ENCODE measurements at regions not wholly inside any gene's neighbourhood (a gene's known extent, or its start where the extent isn't known, plus 50 kb on each side); places are given as distances from the start of the nearest gene placed in this dataset.
"Not testable (repeated sequence)": the region's sequence is repeated elsewhere in the genome, so short reads cannot be mapped to it uniquely, and the experiment has no call there.

DNA sequence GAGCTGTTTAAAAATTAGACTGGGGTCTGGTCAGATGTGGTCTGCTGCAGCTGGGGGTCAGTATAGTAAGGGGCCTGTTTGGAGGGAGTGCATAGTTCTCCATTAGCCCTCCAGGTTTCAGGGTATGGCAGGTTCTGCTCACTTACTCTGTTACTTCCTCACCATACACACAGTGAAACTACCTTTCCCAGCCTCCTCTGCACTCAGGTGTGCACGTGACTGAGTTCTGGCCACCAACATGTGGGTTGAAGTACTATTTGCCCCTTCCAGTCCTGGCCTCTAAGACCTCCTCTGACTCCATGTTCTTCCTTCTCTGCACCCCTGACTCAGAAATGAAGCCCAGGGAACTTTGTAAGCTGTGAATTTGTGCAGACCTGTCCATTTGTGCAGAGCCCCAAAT, 190.5 kb upstream of the CLINT1 start:
- DNase-seq: no peak

DNA sequence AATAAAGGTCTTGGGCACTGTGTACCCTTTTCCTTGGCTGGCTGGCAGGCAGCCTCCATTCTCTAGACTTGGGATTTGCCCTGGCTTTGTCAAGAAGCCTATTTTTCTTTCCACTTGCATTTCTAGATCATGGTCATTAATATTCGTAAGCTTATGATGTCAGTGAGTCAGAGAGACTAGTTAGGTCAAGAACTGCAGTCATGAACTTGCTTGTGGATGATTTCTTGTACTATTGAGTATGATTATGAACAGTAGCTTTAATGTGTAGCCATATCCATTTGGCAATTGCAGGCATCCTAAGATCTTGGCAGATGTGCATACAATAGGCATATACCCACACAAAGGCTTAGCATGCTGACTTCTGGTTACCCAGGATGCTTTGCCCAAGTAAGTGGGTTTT, 186.8 kb upstream of the CLINT1 start:
- DNase-seq: no peak

DNA sequence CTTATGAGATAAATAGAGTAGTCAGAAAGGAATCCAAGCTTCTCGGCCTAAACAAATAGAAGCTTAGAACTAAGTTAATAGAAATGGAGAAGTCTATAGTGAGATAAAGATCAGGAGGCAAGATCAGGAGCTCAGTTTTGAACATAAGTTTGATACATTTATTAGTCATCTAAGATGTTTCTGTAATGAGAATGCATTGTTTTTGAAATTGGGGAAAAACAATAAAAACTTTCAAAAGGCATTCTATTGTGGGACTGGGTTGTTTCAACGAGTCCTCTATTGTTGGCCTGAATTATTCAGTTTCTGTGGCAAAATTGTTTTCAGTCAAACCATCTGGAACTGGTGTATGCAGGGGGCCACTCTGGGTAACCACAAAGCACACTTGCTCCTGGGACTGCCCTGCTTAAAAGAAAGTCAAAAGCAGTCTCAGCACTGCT, 181.0 kb upstream of the CLINT1 start:
- DNase-seq: no peak

DNA sequence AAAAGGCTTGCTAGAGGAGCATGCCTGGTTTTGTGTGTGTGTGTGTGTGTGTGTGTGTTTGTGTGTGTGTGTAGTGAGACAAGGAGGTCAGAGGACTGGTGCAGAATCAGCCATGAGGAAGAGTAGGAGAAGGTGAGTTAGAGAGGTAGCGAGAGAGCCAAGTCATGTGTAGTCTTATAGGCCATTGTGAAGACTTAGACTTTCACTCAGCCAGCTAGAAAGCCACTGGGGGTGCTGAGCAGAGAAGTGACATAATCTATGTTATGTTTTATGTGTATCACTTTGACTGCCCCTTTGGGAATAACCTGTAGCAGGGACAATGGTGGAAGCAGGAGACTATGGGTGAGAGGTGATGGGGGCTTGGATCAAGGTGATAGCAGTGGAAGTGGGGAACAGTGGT, 180.5 kb upstream of the CLINT1 start:
- DNase-seq: no peak

DNA sequence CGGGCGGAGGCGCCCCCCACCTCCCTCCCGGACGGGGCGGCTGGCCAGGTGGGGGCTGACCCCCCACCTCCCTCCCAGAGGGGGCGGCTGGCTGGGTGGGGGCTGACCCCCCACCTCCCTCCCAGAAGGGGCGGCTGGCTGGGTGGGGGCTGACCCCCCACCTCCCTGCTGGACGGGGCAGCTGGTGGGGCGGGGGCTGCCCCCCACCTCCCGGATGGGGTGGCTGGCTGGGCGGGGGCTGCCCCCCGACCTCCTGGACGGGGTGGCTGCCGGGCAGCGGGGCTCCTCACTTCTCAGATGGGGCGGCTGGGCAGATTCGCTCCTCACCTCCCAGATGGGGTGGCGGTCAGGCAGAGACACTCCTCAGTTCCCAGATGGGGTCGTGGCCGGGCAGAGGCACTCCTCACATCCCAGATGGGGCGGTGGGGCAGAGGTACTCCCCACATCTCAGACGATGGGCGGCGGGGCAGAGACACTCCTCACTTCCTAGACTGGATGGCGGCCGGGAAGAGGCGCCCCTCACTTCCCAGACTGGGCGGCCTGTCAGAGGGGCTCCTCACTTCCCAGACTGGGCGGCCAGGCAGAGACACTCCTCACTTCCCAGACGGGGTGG, 178.1 kb upstream of the CLINT1 start:
- DNase-seq: not testable (repeated sequence)

DNA sequence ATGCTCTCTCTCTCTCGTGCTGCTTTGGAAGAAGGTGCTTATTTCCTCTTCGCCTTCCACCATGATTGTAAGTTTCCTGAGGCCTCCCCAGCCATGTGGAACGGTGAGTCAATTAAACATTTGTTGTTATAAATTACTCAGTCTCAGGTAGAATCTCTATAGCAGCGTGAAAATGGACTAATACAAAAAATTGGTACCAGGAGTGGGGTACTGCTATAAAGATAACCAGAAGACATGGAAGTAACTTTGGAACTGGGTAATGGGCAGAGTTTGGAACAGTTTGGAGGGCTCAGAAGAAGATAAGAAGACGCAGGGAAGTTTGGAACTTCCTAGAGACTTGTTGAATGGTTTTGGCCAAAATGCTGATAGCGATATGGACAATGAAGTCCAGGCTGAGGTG, 175.6 kb upstream of the CLINT1 start:
- not testable (repeated sequence) for DNase-seq

DNA sequence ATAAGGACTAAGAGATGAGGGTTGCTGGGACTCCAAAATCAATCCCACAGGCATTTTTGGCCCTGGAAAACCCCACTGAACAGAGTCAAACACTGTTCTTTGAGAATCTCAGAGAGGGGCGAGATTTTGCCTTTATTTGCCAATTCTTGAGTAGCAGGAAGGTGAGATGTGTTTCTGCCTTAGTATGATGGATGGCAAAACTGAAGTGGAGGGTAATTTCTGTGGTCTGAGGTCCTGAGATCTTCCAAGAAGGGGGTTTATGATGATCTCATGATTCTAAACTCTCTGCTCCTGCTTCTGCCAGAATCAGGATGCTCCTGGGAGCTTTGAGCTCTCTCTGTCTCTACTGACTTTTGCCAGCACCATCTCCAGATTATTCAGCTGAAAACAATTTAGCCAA, 174.8 kb upstream of the CLINT1 start:
- no peak for DNase-seq

DNA sequence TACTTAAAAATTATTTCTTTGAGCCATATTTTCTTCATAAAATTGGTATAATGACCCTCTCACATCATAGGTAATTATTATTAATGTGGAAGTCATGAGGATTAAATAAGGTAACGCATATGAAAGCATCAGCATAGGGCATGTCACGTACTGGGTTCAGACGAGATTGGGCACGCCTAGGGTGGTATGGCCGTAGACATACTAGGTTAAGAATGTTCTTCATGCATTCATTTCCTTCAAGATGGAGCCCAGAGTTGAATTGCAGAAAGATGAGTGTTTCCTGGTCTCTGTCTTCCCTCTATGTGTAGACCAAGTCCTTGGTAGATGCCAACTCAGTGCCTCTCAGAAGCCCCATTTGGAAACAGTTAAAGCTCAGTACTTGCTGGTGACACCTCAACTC, 174.1 kb upstream of the CLINT1 start:
- DNase-seq: no peak

DNA sequence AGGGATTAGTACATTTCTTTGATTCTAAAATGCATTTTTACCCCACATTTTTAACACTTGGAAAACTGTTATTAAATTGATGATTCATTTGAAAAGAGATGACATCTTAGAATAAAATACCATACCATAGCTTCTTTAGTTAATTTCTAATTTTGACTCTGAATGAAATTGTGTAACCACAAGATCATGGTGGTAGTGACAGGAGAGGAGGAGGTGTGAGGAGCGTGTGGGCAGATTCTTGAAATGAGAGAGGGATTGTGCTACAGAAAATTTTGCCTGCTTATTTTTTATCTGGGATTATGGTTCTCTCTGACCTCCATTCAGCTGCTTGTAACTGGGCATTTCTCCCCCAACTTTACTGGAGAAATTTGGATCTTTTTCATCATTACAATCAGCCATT, 173.3 kb upstream of the CLINT1 start:
- no peak for DNase-seq

DNA sequence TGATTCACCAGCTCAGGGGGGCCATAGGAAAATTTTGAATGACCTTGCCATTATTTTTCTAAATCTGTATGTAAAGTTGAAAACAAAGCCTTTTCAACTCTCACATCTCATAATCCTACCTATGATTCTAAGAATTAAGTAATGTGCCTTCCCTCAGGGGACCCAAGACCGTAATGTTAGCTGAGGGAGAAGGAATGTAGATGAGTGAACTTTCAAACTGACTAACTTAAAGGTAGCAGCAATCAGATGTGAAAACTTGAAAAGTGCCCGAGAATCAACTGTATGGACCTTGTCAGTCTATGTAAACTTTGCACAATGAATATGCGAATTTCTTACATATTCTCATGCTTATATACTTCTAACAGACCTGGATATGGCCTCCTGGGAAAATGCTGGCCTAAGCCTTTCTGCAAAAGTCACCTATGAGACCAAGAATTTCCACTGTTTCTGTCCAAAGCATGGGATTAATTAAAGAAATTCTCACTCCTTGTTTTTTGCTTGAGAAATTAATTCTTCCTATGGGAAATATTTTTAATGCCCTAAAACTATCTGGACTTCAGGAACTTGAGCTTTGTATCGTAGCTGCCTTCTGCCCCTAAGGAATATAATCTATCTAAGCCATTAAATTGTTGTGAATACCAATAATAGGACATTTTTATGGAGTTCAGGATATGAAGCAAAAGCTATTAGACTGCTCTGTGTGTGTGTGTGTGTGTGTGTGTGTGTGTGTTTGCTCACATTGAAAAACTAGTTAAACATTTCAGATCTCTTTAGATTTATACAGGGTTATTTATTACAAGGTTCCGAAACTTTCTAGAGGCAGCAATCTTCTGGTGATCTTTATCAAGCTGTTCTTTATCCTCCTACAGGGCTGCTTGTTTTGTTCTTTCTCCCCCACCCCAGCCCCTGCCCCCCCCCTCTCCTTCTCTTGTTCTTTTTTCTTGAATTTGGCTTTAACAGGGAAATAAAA, 169.1 kb upstream of the CLINT1 start:
- no peak for DNase-seq

DNA sequence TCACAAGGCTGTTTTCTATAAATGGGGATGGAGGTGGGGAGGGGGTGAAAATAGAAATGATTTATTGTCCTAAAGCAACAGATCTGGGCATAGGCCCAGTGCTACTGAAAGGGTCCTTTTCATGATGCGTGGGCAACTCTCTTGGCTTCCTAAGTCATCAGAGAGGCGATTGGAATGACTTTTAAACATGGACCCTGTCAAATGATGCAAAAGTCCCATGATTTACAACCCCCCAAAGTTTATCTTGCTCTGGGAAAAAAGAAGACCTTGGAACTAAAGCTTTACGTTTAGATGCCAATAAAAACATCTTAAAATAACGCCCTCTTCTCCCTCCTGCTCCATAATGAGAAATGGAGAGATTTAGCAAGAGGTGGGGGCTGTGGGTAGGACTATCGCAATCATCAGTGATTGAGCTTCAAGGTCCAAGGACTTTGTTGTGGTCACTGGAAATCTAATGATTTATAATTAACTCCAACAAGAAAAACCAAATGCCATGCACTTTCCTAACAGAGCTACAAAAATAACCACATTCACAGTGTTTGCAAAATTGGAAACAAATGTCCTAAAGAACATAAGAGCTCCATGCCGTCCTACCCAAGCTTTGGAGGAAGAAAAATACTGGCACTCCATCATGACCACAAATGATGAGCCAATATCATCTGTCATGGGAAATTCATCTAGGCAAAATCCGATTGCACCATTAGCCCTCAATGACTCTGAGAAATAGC, 167.5 kb upstream of the CLINT1 start:
- DNase-seq: no peak

DNA sequence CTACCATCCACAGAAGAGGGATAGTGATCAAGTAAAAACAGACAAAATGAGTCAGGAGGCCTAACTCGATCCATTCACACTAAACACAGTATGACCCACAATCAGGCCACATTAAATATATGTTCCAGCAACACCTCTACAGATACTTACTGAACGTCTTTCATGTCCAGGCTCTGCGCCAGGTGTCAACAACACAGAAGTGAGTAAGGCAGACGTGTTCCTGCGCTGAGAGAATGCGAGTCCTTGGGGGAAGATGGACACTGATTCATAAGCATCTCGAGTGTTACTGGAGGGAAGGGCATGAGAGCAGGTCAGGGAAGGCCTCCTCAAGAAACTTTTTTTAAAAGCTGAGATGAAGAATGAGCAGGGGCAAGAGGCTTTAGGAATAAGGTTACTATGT, 164.3 kb upstream of the CLINT1 start:
- no peak for DNase-seq

DNA sequence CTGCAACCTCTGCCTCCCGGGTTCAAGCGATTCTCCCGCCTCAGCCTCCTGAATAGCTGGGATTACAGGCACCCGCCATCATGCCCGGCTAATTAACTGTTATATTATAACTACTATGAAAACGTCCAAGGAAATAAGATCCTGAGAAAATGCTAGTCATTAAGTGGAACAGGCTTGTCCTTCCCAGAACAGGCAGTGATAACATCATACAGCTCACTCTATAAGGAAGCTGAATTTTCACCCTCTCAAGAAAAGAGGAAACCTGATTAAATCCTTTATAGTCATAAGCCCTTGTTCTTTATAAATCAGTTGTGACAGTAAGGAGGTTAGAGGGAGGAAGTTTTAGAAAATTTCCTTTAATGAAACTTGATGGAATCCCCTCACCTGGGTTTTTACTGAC, 163.9 kb upstream of the CLINT1 start:
- DNase-seq: no peak

DNA sequence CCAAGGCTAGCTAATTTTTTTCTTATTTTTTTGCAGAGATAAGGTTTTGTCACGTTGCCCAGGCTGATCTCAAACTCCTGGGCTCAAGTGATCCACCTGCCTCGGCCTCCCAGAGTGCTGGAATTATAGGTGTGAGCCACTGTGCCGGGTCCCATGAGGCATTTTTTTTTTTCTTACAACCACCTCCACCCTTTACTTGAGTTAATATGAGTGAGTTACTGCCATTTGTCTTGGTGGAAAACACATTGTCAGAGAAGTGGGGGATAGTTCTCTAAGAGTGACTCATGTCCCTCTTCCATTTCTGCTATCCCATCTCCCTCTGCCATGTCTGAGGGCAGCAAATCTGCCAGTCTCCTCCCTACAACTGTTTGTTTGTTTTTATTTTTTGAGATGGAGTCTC, 163.4 kb upstream of the CLINT1 start:
- DNase-seq: no peak

DNA sequence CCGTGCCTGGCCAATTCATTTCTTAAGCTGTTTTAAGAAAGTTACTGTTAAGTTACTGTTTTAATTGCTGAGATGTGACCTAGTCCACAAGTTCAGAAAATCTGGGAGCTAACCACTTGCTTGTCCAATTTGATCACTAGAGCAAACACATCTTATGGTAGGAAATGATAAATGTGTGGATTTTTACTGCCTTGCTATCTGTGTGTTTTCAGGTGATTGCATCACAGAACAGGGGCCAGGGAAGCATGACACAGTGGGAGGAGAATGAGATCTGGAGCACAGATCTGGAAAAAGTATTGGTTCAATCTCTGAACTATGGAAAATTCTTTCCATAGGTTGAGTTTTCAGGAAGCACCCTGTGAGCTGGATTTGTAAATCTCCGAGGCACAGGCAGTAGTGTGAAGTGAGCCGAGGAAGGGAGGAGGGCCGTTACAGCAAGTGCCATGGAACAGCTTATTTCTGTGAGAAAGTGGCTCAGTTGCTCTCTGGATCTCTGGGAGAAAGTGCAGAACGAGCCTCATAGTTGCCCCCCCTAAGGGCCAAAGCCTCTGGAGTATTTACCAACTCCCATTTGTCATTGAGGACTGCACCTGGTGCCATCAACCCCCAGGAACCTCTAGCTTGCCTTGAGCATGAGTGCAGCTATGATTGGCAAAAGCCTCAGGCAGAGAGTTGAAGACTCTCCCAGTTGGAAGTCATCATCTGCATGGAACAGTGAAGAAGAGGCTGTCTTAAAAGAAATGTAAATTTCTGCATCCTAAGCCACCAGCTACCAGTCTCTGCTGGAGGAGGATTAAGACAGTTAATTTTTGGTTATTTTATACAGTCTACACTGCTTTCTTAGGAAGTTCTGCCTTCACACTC, 161.8 kb upstream of the CLINT1 start:
- no peak for DNase-seq

DNA sequence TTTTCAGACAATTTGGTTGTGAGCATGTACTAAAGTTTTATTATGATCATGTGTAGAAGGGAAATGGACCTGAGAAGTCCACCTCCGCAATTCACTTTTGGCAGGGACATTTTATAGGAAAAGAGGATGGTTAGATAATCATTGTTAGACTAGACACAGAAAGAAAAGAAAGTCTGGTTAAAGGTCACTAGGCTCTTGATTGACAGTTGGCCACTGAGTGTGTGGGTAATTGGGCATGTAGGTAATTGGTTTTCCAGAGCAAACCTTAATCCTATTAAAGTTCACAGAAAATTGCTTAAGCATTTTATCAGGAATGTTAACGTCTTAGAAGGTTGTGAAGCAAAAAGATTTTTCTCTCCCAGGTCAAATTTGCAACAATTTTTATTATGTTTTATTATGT, 158.5 kb upstream of the CLINT1 start:
- DNase-seq: no peak

DNA sequence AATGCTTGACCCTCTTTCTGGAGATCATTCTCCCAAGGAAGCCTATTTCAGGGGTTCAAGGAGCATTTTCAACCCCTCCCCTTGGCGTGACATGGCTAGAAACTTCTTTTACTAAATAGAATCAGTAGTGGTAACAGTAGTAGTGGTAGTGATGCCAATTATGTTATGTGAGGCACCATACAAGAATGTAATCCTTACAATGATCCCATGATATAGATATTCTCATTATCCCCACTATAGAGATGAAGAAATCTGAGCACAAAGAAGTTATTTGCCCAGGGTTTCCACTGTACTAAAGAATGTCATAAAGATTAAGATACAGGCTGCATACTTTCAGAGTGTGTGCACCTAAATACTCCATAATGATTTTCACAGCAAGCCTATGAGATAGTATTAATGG, 155.4 kb upstream of the CLINT1 start:
- DNase-seq: no peak

DNA sequence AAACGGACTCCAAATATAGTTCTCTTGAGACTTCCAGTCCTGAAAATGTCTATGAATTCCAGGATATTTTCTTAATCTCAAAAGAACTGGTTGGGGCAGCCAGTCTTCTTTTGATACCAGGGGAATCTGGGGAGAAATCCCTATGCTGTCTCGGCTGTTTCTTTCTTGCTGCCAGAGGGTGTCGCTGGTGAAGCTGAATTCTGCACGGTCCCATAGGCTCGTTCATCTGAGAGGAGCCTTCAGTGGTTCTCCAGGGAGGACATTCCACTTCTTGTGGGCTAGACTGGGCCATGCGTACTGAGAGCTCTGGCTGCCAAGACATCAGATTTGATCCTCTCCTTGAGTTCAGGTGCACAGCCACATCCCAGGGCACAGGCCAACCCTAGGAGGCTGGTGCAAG, 155.0 kb upstream of the CLINT1 start:
- no peak for DNase-seq

DNA sequence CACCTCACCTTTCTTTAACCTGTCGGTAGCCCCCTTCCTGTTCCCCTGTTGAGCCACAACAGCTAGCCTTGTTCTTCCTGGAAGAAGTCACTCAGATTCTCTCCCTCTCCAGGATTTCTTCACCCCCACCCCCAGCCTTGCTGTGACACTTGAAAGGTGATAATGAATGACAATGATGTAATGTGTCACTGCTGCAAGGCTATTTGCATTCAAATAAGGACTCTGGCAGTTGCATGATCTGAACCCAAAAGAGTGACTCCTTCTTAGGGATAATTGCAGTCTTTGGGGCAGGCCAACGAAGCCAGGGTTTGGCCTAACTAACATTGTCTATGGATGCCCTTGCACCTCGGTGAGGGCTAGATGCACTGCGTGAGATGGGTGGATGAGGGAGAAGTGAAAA, 154.4 kb upstream of the CLINT1 start:
- DNase-seq: no peak

DNA sequence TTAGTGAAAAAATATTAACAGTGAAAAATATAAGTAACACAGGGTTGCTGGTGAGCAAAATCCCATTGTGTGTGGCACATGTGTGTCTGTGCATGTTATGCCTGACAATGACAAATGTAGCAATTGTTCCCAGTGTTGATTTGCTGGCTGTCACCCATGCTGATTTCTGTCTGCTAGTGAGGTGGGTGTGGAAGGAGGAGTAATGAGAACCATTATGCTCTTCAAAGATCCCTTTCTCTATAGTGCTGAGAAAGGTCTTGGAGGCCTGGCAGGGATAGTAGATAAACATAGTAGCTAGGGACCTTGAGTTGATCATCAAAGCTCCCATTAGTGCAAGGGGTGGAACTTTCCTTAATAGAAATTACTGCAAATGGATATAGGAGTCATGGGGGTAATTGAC, 152.5 kb upstream of the CLINT1 start:
- DNase-seq: no peak

DNA sequence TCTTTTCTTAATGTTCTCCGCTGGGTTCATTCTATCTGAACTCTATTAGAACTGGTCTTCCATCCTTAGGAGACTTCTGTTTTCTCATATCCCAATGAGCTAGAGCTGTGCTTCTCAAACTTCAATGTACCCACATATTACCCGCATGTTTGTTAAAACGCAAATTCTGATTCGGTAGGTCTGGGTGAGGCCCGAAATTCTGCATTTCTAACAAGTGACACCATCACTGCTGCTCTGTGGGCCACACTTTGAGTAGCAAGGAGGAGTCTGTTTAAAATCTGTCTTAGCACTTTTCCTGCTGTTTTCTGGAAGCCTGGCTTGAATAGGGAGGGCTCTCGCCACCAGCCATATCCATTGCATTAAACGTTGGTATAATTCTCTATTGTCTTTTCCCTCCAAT, 151.9 kb upstream of the CLINT1 start:
- DNase-seq: no peak

DNA sequence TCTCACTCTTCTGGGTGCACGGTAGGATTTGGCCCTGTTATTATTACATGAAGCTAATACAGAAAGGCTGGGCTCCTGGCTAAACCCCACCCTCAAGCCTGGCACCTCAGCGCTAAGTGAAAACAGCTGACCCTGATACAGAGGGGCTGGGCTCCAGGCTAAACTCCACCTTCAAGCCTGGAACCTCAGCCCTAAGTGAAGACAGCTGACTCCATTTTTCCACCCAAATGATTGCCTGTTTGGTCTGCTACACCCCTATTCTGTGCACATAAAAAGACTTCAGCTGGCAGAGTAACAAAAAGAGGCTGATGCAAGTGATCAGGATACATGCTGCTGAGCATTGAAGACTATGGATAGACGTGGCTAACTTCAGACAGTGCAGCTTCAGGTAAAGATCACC, 148.4 kb upstream of the CLINT1 start:
- DNase-seq: no peak

DNA sequence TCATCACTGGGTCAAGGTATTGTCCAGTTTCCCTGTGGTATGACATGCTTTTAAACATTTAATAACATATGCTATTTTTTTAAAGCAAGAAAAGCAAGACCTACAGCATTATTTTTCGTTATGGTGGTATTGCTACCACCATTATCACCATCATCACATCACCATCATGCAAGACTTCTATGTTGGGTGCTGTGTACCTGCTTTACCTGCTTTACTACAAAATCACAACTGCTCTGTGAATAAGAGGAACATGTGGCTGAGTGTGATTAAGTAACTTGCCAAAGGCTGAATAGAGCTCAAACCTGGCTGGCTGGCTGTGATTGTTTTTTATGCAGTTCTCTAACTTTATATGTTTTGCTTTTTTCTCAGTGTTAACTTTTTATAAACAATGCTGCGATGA, 140.8 kb upstream of the CLINT1 start:
- no peak for DNase-seq

Data from stimulated activated CD4-positive, alpha-beta T cell treated with anti-CD3 and anti-CD28 coated beads, Interleukin-2, amount 100 ng/mL, for 48 hours (primary cell).